SK-N-SH treated with all-trans-retinoic acid at 6 μM for 48 hours (cell line): ENCODE measurements at regions not wholly inside any gene's neighbourhood (a gene's known extent, or its start where the extent isn't known, plus 50 kb on each side); places are given as distances from the start of the nearest gene placed in this dataset.

ENCODE experiments used
- ATAC-seq: fragments of 200-7000 bp; cut with Tn5 transposase; 3 replicates; pipeline ENCODE4 v1.9.1; 2020; ENCODE audit warnings: mild to moderate bottlenecking, moderate library complexity
- ARNTL ChIP-seq: fragments of 450-650 bp; formaldehyde crosslinking; IDR thresholded peaks from 2 replicates; pipeline ENCODE4 v1.5.0; 2020; ENCODE audit warnings: low read depth, mild to moderate bottlenecking, moderate library complexity, borderline replicate concordance
- BACH2 ChIP-seq: fragments of 250-450 bp; sonication (Bioruptor Pico); IDR thresholded peaks from 2 replicates; pipeline ENCODE4 v1.9.0; 2021; ENCODE audit warnings: mild to moderate bottlenecking, borderline replicate concordance
- CSDC2 ChIP-seq: fragments of 250-450 bp; sonication (Bioruptor Pico); IDR thresholded peaks from 2 replicates; pipeline ENCODE4 v1.5.0; 2020; ENCODE audit warnings: mild to moderate bottlenecking, moderate library complexity
- ESRRG ChIP-seq: fragments of 250-450 bp; sonication (Bioruptor Pico); IDR thresholded peaks from 2 replicates; pipeline ENCODE4 v1.6.1; 2021; ENCODE audit warnings: mild to moderate bottlenecking
- GLIS3 ChIP-seq: fragments of 250-450 bp; sonication (Bioruptor Pico); IDR thresholded peaks from 2 replicates; pipeline ENCODE4 v1.5.0; 2020; ENCODE audit warnings: mild to moderate bottlenecking, moderate library complexity
- ISL1 ChIP-seq: fragments of 250-450 bp; sonication (Bioruptor Pico); IDR thresholded peaks from 2 replicates; pipeline ENCODE4 v2.1.2; 2022; ENCODE audit warnings: mild to moderate bottlenecking, moderate library complexity
- OSR1 ChIP-seq: fragments of 250-450 bp; sonication (Bioruptor Pico); IDR thresholded peaks from 2 replicates; pipeline ENCODE4 v1.8.0; 2022; ENCODE audit warnings: moderate library complexity, mild to moderate bottlenecking, inconsistent platforms
- PATZ1 ChIP-seq: fragments of 250-450 bp; sonication (Bioruptor Pico); IDR thresholded peaks from 2 replicates; pipeline ENCODE4 v1.8.0; 2020; ENCODE audit warnings: mild to moderate bottlenecking, moderate library complexity, borderline replicate concordance
- PPARA ChIP-seq: fragments of 250-450 bp; sonication (Bioruptor Pico); IDR thresholded peaks from 2 replicates; pipeline ENCODE4 v1.5.0; 2020; ENCODE audit warnings: mild to moderate bottlenecking, borderline replicate concordance
- RARB ChIP-seq: fragments of 250-450 bp; sonication (Bioruptor Pico); IDR thresholded peaks from 2 replicates; pipeline ENCODE4 v1.8.0; 2021; ENCODE audit warnings: mild to moderate bottlenecking, moderate library complexity
- SNAI2 ChIP-seq: fragments of 250-450 bp; sonication (Bioruptor Pico); IDR thresholded peaks from 2 replicates; pipeline ENCODE4 v1.5.0; 2020; ENCODE audit warnings: mild to moderate bottlenecking, moderate library complexity
- TCF4 ChIP-seq: fragments of 250-450 bp; sonication (Bioruptor Pico); IDR thresholded peaks from 2 replicates; pipeline ENCODE4 v1.8.0; 2021; ENCODE audit warnings: mild to moderate bottlenecking, moderate library complexity, borderline replicate concordance
- TOX ChIP-seq: fragments of 250-450 bp; sonication (Bioruptor Pico); IDR thresholded peaks from 2 replicates; pipeline ENCODE4 v1.8.0; 2021; ENCODE audit warnings: mild to moderate bottlenecking, moderate library complexity, borderline replicate concordance
- ZC3H10 ChIP-seq: fragments of 250-450 bp; sonication (Bioruptor Pico); IDR thresholded peaks from 2 replicates; pipeline ENCODE4 v1.5.1; 2021; ENCODE audit warnings: mild to moderate bottlenecking, moderate library complexity
- ZFP3 ChIP-seq: fragments of 250-450 bp; sonication (Bioruptor Pico); IDR thresholded peaks from 2 replicates; pipeline ENCODE4 v1.5.0; 2020; ENCODE audit warnings: mild to moderate bottlenecking, moderate library complexity
- ZFP30 ChIP-seq: fragments of 450-650 bp; formaldehyde crosslinking; IDR thresholded peaks from 2 replicates; pipeline ENCODE4 v1.5.0; 2022; ENCODE audit warnings: mild to moderate bottlenecking, moderate library complexity
- ZNF565 ChIP-seq: fragments of 450-650 bp; formaldehyde crosslinking; conservative IDR thresholded peaks from 2 replicates; pipeline ENCODE4 v1.5.0; 2020; ENCODE audit warnings: low read depth, mild to moderate bottlenecking, moderate library complexity
- ZNF70 ChIP-seq: fragments of 450-650 bp; formaldehyde crosslinking; IDR thresholded peaks from 2 replicates; pipeline ENCODE4 v1.5.0; 2020; ENCODE audit warnings: mild to moderate bottlenecking, moderate library complexity
- TF ChIP-seq, protein P1 (sequence below): fragments of 250-450 bp; sonication (Bioruptor Pico); IDR thresholded peaks from 2 replicates; pipeline ENCODE4 v1.5.1; 2021; ENCODE audit warnings: mild to moderate bottlenecking, moderate library complexity
- TF ChIP-seq, protein P2 (sequence below): fragments of 250-450 bp; sonication (Bioruptor Pico); IDR thresholded peaks from 2 replicates; pipeline ENCODE4 v1.8.0; 2021; ENCODE audit warnings: low read depth, mild to moderate bottlenecking, moderate library complexity, borderline replicate concordance
- TF ChIP-seq, protein P3 (sequence below): fragments of 250-450 bp; sonication (Bioruptor Pico); IDR thresholded peaks from 2 replicates; pipeline ENCODE4 v1.5.0; 2020; ENCODE audit warnings: mild to moderate bottlenecking, moderate library complexity

- TF ChIP-seq ZNF565 (CRISPR knock-in tag): no peak
- TF ChIP-seq, protein P1, sequence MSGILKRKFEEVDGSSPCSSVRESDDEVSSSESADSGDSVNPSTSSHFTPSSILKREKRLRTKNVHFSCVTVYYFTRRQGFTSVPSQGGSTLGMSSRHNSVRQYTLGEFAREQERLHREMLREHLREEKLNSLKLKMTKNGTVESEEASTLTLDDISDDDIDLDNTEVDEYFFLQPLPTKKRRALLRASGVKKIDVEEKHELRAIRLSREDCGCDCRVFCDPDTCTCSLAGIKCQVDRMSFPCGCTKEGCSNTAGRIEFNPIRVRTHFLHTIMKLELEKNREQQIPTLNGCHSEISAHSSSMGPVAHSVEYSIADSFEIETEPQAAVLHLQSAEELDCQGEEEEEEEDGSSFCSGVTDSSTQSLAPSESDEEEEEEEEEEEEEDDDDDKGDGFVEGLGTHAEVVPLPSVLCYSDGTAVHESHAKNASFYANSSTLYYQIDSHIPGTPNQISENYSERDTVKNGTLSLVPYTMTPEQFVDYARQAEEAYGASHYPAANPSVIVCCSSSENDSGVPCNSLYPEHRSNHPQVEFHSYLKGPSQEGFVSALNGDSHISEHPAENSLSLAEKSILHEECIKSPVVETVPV (CRISPR knock-in tag): no peak
- no peak for TF ChIP-seq ESRRG (CRISPR knock-in tag)
- no peak for TF ChIP-seq GLIS3
- TF ChIP-seq TCF4 (CRISPR knock-in tag): no peak
- TF ChIP-seq ISL1 (CRISPR knock-in tag): no peak
- no peak for TF ChIP-seq SNAI2 (CRISPR knock-in tag)
- no peak for TF ChIP-seq BACH2 (CRISPR knock-in tag)
- TF ChIP-seq OSR1 (CRISPR knock-in tag): no peak
- TF ChIP-seq PATZ1: no peak
- TF ChIP-seq ZFP3 (CRISPR knock-in tag): no peak
- TF ChIP-seq ZC3H10 (CRISPR knock-in tag): no peak
- no peak for TF ChIP-seq RARB
- no peak for TF ChIP-seq ZNF70 (CRISPR knock-in tag)
- no peak for TF ChIP-seq CSDC2
- TF ChIP-seq, protein P2, sequence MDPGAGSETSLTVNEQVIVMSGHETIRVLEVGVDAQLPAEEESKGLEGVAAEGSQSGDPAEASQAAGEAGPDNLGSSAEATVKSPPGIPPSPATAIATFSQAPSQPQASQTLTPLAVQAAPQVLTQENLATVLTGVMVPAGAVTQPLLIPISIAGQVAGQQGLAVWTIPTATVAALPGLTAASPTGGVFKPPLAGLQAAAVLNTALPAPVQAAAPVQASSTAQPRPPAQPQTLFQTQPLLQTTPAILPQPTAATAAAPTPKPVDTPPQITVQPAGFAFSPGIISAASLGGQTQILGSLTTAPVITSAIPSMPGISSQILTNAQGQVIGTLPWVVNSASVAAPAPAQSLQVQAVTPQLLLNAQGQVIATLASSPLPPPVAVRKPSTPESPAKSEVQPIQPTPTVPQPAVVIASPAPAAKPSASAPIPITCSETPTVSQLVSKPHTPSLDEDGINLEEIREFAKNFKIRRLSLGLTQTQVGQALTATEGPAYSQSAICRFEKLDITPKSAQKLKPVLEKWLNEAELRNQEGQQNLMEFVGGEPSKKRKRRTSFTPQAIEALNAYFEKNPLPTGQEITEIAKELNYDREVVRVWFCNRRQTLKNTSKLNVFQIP (CRISPR knock-in tag): no peak
- no peak for TF ChIP-seq TOX (CRISPR knock-in tag)
- TF ChIP-seq, protein P3, sequence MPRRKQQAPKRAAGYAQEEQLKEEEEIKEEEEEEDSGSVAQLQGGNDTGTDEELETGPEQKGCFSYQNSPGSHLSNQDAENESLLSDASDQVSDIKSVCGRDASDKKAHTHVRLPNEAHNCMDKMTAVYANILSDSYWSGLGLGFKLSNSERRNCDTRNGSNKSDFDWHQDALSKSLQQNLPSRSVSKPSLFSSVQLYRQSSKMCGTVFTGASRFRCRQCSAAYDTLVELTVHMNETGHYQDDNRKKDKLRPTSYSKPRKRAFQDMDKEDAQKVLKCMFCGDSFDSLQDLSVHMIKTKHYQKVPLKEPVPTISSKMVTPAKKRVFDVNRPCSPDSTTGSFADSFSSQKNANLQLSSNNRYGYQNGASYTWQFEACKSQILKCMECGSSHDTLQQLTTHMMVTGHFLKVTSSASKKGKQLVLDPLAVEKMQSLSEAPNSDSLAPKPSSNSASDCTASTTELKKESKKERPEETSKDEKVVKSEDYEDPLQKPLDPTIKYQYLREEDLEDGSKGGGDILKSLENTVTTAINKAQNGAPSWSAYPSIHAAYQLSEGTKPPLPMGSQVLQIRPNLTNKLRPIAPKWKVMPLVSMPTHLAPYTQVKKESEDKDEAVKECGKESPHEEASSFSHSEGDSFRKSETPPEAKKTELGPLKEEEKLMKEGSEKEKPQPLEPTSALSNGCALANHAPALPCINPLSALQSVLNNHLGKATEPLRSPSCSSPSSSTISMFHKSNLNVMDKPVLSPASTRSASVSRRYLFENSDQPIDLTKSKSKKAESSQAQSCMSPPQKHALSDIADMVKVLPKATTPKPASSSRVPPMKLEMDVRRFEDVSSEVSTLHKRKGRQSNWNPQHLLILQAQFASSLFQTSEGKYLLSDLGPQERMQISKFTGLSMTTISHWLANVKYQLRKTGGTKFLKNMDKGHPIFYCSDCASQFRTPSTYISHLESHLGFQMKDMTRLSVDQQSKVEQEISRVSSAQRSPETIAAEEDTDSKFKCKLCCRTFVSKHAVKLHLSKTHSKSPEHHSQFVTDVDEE: no peak
- TF ChIP-seq PPARA: no peak
These were observed 95.6 kb downstream of the NCOR2 start for GRCh38 chr12:124471828-124472227.

GRCh38 chr12:124470806-124471205, 96.6 kb downstream of the NCOR2 start:
- TF ChIP-seq PPARA: no peak
- TF ChIP-seq GLIS3: no peak
- TF ChIP-seq BACH2 (CRISPR knock-in tag): no peak
- no peak for TF ChIP-seq ARNTL (CRISPR knock-in tag)
- no peak for TF ChIP-seq ZFP30 (CRISPR knock-in tag)
- TF ChIP-seq, protein P2 (CRISPR knock-in tag): no peak
- no peak for TF ChIP-seq ZNF70 (CRISPR knock-in tag)
- no peak for TF ChIP-seq ZFP3 (CRISPR knock-in tag)
- TF ChIP-seq, protein P1 (CRISPR knock-in tag): no peak
- no peak for TF ChIP-seq ESRRG (CRISPR knock-in tag)
- ATAC-seq: no peak

More at GRCh38 chr12:124471828-124472227, 95.6 kb downstream of the NCOR2 start:
- ATAC-seq: no peak
